ENCODE measurements at regions not wholly inside any gene's neighbourhood (a gene's known extent, or its start where the extent isn't known, plus 50 kb on each side); places are given as distances from the start of the nearest gene placed in this dataset.

DNA sequence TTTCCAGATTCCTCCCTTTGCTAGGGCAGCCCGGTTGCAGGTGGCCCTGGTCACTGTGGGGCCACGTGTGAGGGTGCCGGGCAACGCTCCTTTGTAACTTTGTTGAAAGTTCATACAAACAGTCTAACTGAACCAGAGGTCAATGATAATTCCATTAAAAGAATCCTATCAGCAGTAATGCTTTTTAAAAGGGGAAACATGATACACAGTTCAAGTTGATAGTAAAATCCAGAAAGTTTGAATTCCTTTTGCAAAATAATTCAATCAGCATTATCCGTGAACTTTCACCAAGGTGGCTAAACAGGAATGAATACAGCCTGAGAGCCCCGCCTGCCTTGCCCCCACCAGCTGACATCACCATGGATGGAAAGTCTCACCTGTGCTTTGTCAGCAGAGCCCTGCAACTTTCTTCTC is 166.2 kb downstream of the ACKR3 start:
- ChIA-PET CTCF (no interaction called here), POLR2A (no interaction called here)
- TF ChIP-seq BHLHE40 (IDR thresholded peaks at IDR 0.05; ENCODE audit: borderline replicate concordance) (no peak), SUZ12 (IDR thresholded peaks at IDR 0.05) (no peak), TARDBP (IDR thresholded peaks at IDR 0.05) (no peak), HDGF (IDR thresholded peaks at IDR 0.05; ENCODE audit: borderline replicate concordance) (no peak), LEF1 (IDR thresholded peaks at IDR 0.05; ENCODE audit: borderline replicate concordance) (no peak)
- no peak for DNase-seq (ENCODE audit: extremely low spot score)

DNA sequence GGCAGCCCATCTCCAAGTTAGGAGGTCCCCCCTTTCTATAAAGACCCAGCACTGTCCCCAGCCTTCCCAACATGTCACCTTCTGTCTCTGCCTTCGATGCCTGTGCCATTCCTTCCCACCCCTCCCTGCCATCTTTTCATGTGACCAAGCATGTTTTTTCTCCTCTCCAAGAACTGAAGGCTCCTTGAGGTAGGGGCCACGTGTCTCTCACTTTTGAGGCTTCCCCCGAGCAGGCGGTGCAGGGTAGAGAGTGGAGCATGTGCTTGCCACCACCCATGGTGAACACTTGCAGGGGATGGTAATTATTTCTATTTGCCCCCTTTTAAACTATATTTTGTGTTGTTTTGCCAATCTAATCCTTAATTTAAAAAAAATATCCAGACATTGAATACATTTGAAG is 168.4 kb downstream of the ACKR3 start:
- peak; percentile 52; the same call in 1 of the 2 replicates for TF ChIP-seq L3MBTL2 (conservative IDR thresholded peaks at IDR 0.05)
- no peak for TF ChIP-seq FOXA1 (IDR thresholded peaks at IDR 0.05)
- TF ChIP-seq, protein P1, sequence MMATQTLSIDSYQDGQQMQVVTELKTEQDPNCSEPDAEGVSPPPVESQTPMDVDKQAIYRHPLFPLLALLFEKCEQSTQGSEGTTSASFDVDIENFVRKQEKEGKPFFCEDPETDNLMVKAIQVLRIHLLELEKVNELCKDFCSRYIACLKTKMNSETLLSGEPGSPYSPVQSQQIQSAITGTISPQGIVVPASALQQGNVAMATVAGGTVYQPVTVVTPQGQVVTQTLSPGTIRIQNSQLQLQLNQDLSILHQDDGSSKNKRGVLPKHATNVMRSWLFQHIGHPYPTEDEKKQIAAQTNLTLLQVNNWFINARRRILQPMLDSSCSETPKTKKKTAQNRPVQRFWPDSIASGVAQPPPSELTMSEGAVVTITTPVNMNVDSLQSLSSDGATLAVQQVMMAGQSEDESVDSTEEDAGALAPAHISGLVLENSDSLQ (IDR thresholded peaks at IDR 0.05) = no peak
- TF ChIP-seq CTBP1 (IDR thresholded peaks at IDR 0.05; ENCODE audit: borderline replicate concordance) = no peak
- TF ChIP-seq ZNF384 (IDR thresholded peaks at IDR 0.05) = no peak
- no peak for TF ChIP-seq ARNT (IDR thresholded peaks at IDR 0.05)
- no peak for DNase-seq (ENCODE audit: extremely low spot score)
- POLR2A ChIA-PET = no interaction called here
- CTCF ChIA-PET = no interaction called here

DNA sequence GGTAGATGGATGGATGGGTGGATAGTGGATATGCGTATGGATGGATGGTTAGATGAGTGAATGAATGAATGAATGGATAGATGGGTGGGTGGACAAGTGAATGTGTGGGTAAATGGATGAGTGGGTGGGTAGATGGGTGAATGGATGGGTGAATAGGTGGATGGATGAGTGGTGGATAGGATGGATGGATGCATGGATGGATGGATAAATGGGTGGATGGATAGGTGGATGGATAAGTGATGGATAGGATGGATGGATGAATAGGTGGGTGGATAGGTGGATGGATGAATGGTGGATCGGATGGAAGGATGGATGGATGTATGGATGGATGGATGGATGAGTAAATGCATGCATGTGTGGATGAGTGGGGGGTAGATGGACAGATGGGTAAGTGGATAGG is 169.3 kb downstream of the ACKR3 start:
- TF ChIP-seq LEF1 (IDR thresholded peaks at IDR 0.05; ENCODE audit: borderline replicate concordance) = no peak
- no peak for TF ChIP-seq FOXA1 (IDR thresholded peaks at IDR 0.05)
- no peak for TF ChIP-seq ELF4 (IDR thresholded peaks at IDR 0.05)
- no peak for TF ChIP-seq FOXM1 (IDR thresholded peaks at IDR 0.05; ENCODE audit: borderline replicate concordance)
- no peak for TF ChIP-seq NFRKB (IDR thresholded peaks at IDR 0.05)
- no peak for TF ChIP-seq SP1 (IDR thresholded peaks at IDR 0.05)
- no peak for TF ChIP-seq HDGF (IDR thresholded peaks at IDR 0.05; ENCODE audit: borderline replicate concordance)
- no peak for TF ChIP-seq CTBP1 (IDR thresholded peaks at IDR 0.05; ENCODE audit: borderline replicate concordance)
- no peak for TF ChIP-seq BHLHE40 (IDR thresholded peaks at IDR 0.05; ENCODE audit: borderline replicate concordance)
- no peak for TF ChIP-seq TARDBP (IDR thresholded peaks at IDR 0.05)
- no peak for TF ChIP-seq SUZ12 (IDR thresholded peaks at IDR 0.05)
- no peak for TF ChIP-seq L3MBTL2 (conservative IDR thresholded peaks at IDR 0.05)
- TF ChIP-seq ZNF384 (IDR thresholded peaks at IDR 0.05) = no peak
- TF ChIP-seq ARNT (IDR thresholded peaks at IDR 0.05) = no peak
- TF ChIP-seq, protein P1 (IDR thresholded peaks at IDR 0.05) = no peak
- no peak for TF ChIP-seq FOXK2 (IDR thresholded peaks at IDR 0.05)
- no peak for DNase-seq (ENCODE audit: extremely low spot score)
- POLR2A ChIA-PET = no interaction called here
- CTCF ChIA-PET = no interaction called here

DNA sequence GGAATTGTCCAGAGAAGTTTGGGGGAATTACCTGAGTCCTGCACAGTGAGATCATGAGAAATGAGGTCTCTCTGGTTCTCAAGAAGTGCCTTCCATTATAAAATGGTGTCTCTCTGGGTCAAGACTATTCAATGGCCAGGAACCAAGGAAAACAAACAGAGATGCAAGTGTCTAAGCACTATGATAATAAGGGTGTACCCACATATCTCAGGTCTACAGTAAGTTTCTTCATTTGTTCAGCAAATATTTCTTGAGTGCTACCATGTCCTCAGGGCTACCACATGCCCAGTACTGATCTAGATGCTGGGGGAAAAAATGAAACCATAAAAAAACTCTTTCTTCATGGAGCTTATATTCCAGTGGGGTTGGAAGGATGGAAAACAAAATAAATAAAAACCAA is 170.0 kb downstream of the ACKR3 start:
- TF ChIP-seq ZNF384 (IDR thresholded peaks at IDR 0.05) (no peak), BHLHE40 (IDR thresholded peaks at IDR 0.05; ENCODE audit: borderline replicate concordance) (no peak), TARDBP (IDR thresholded peaks at IDR 0.05) (no peak), HDGF (IDR thresholded peaks at IDR 0.05; ENCODE audit: borderline replicate concordance) (no peak), FOXK2 (IDR thresholded peaks at IDR 0.05) (no peak), L3MBTL2 (conservative IDR thresholded peaks at IDR 0.05) (no peak), CTBP1 (IDR thresholded peaks at IDR 0.05; ENCODE audit: borderline replicate concordance) (no peak), NFRKB (IDR thresholded peaks at IDR 0.05) (no peak), SP1 (IDR thresholded peaks at IDR 0.05) (no peak), ELF4 (IDR thresholded peaks at IDR 0.05) (no peak)
- DNase-seq (ENCODE audit: extremely low spot score) = no peak
- ChIA-PET POLR2A (no interaction called here), CTCF (no interaction called here)

DNA sequence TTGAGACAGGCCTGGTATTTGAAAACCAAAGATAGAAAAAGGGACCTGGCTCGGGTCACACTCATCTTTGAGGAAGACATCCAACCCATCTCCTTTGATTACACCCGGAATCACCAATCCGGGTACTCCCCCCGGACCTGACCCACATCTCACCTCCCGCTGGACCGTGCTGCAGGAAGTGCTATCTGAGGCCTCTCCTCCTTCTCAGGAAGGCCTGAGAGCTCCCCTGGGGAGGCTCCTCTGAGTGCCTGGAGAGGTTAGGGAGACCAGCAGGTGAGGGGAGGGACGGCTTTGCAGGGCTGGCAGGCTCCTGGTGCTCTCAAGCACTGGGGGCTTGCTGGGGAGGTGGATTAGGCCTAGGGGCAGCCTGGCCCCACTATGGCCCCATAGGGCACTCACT is 170.9 kb downstream of the ACKR3 start:
- ChIA-PET CTCF (interaction anchor here (0.7 kb wide), 1 partner anchor 116 kb away, joined by 4 read pairs; no protein-coding TSS in a partner anchor), POLR2A (no interaction called here)
- no peak for DNase-seq (ENCODE audit: extremely low spot score)
- TF ChIP-seq L3MBTL2 (conservative IDR thresholded peaks at IDR 0.05) (no peak), ZNF384 (IDR thresholded peaks at IDR 0.05) (no peak)

DNA sequence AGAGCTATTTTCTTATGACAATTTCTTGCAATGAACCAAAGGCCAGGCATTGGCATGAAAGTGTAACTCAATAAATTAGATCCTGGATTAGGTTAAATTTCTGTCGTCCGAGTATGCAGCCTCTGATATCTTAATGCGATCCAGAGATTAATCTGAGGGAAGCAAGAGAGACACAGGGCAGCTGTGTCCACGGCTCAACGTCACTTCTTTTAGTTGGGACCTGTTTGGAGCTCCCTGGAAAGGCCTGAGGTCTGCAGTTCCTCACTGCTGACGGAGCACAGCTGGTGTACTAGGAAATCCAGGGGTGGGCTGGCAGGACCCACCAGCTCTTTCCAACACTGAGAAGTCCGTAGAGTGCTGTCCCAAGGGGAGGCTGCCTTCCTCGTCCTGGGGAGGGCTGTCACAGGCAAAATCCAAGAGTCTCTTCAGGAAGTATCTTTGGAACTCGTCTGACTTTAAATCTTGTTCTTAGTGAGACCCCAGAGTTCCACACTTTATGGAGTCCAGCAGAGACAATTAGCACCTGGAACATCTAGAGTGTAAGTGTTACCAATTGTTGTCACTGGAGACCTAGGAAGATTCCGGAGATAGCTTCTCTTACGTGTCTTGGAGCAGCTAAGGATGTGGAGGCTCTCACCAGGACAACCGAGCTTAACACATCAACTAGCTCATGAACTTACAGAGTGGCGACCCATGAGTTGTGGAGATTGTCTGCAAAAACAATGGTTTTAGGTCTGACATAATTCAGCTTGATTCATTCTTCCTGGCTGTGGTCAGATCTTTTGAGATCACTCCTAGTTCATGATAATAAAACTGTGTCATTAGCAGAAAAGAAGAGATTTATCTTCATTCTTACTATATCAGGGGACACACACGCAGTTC is 173.7 kb downstream of the ACKR3 start:
- ChIA-PET CTCF (interaction anchor here (0.6 kb wide), 1 partner anchor 162 kb away, joined by 3 read pairs; no protein-coding TSS in a partner anchor), POLR2A (no interaction called here)
- DNase-seq (ENCODE audit: extremely low spot score) = no peak
- TF ChIP-seq FOXA1 (IDR thresholded peaks at IDR 0.05) (no peak), FOXM1 (IDR thresholded peaks at IDR 0.05; ENCODE audit: borderline replicate concordance) (no peak), TARDBP (IDR thresholded peaks at IDR 0.05) (no peak), L3MBTL2 (conservative IDR thresholded peaks at IDR 0.05) (no peak), NFRKB (IDR thresholded peaks at IDR 0.05) (no peak), ZNF384 (IDR thresholded peaks at IDR 0.05) (no peak), ARNT (IDR thresholded peaks at IDR 0.05) (no peak), SUZ12 (IDR thresholded peaks at IDR 0.05) (no peak), SP1 (IDR thresholded peaks at IDR 0.05) (no peak), FOXK2 (IDR thresholded peaks at IDR 0.05) (no peak), ELF4 (IDR thresholded peaks at IDR 0.05) (no peak), CTBP1 (IDR thresholded peaks at IDR 0.05; ENCODE audit: borderline replicate concordance) (no peak), LEF1 (IDR thresholded peaks at IDR 0.05; ENCODE audit: borderline replicate concordance) (no peak), BHLHE40 (IDR thresholded peaks at IDR 0.05; ENCODE audit: borderline replicate concordance) (no peak), HDGF (IDR thresholded peaks at IDR 0.05; ENCODE audit: borderline replicate concordance) (no peak)
- TF ChIP-seq, protein P1 (IDR thresholded peaks at IDR 0.05) = no peak

All from HEK293T (cell line).